CD14-positive monocyte (primary cell): ENCODE measurements at regions not wholly inside any gene's neighbourhood (a gene's known extent, or its start where the extent isn't known, plus 50 kb on each side); places are given as distances from the start of the nearest gene placed in this dataset.

Experiments
- DNase-seq, 3 donors: peaks; one replicate each; pipeline ENCODE4 v3.0.0-alpha.2; 2011 to 2022
- H2AFZ ChIP-seq: 2 replicates; pipeline ENCODE4 v1.6.0; 2012; ENCODE audit warnings: mild to moderate bottlenecking, low read depth, low read length, inconsistent platforms; ENCODE audit not compliant: insufficient read depth, poor library complexity, severe bottlenecking
- H3K27ac ChIP-seq, 2 donors: 1 replicate in 1 of 2; 2 replicates in 1 of 2; pipeline ENCODE4 v1.5.1; 2012 to 2013; ENCODE audit warnings: low read length in 2 of 2, control low read depth in 1 of 2, inconsistent platforms in 1 of 2, low read depth in 1 of 2, mild to moderate bottlenecking in 1 of 2
- H3K27me3 ChIP-seq, 2 donors: one replicate each; pipeline versions ENCODE4 v1.6.0 to v1.6.1; 2011 to 2013; ENCODE audit warnings: low read length in 2 of 2; ENCODE audit not compliant: control insufficient read depth in 2 of 2, insufficient read depth in 2 of 2
- H3K36me3 ChIP-seq, 2 donors: replicated peaks in 1 of 2; 1 replicate in 1 of 2; 2 replicates in 1 of 2; pipeline versions ENCODE4 v1.5.1 to v1.6.1; 2012 to 2013; ENCODE audit warnings: low read length in 2 of 2, control low read depth in 1 of 2, inconsistent platforms in 1 of 2, mild to moderate bottlenecking in 1 of 2; ENCODE audit not compliant: insufficient read depth in 2 of 2, control insufficient read depth in 1 of 2
- H3K4me1 ChIP-seq, 2 donors: 1 replicate in 1 of 2; 2 replicates in 1 of 2; pipeline versions ENCODE4 v1.5.1 to v1.6.1; 2012 to 2013; ENCODE audit warnings: low read length in 2 of 2, control low read depth in 1 of 2, inconsistent platforms in 1 of 2, mild to moderate bottlenecking in 1 of 2, moderate library complexity in 1 of 2; ENCODE audit not compliant: insufficient read depth in 2 of 2, control insufficient read depth in 1 of 2
- H3K4me2 ChIP-seq: replicated peaks from 2 replicates; pipeline ENCODE3; 2012; ENCODE audit warnings: low read length, moderate library complexity, mild to moderate bottlenecking; ENCODE audit not compliant: poor library complexity, severe bottlenecking; ENCODE audit errors: extremely low read depth
- H3K4me3 ChIP-seq, 3 experiments: fragments of 200-600 bp in 1 of 3; sonication (generic) in 1 of 3; replicated peaks in 1 of 3; 1 replicate in 2 of 3; 2 replicates in 1 of 3; pipeline ENCODE4 v1.5.1; 2011 to 2013; ENCODE audit warnings: low read length in 3 of 3, mild to moderate bottlenecking in 3 of 3, control low read depth in 2 of 3, low read depth in 2 of 3, inconsistent platforms in 1 of 3, moderate library complexity in 1 of 3
- H3K79me2 ChIP-seq: 2 replicates; pipeline ENCODE4 v1.6.0; 2012; ENCODE audit warnings: mild to moderate bottlenecking, control low read depth, inconsistent platforms, low read length, moderate library complexity; ENCODE audit not compliant: insufficient read depth
- H3K9ac ChIP-seq: 2 replicates; pipeline ENCODE4 v1.6.0; 2017; ENCODE audit warnings: low read length, mild to moderate bottlenecking; ENCODE audit not compliant: insufficient read depth, poor library complexity, severe bottlenecking
- H3K9me3 ChIP-seq, 2 donors: replicated peaks in 1 of 2; 1 replicate in 1 of 2; 2 replicates in 1 of 2; pipeline versions ENCODE4 v1.5.1 to v1.6.1; 2012 to 2013; ENCODE audit warnings: low read length in 2 of 2, control low read depth in 1 of 2; ENCODE audit not compliant: control insufficient read depth in 1 of 2, insufficient read depth in 1 of 2
- H4K20me1 ChIP-seq: 2 replicates; pipeline ENCODE4 v1.6.0; 2012; ENCODE audit warnings: mild to moderate bottlenecking, low read length, control low read depth, moderate library complexity; ENCODE audit not compliant: insufficient read depth
- H3K27ac Mint-ChIP-seq, 7 donors: one replicate each; pipeline ENCODE4 v1.8.0; 2020; ENCODE audit warnings: mild to moderate bottlenecking in 7 of 7, mixed read lengths in 7 of 7, moderate library complexity in 6 of 7, inconsistent platforms in 2 of 7
- H3K27me3 Mint-ChIP-seq, 3 donors: one replicate each; pipeline ENCODE4 v1.8.0; 2021 to 2022; ENCODE audit warnings: low read depth in 3 of 3, mild to moderate bottlenecking in 3 of 3, mixed read lengths in 3 of 3, moderate library complexity in 3 of 3, inconsistent platforms in 1 of 3
- H3K36me3 Mint-ChIP-seq, 2 donors: one replicate each; pipeline ENCODE4 v1.8.0; 2020; ENCODE audit warnings: mixed read lengths in 2 of 2, inconsistent platforms in 1 of 2, mild to moderate bottlenecking in 1 of 2
- H3K4me1 Mint-ChIP-seq: one replicate; pipeline ENCODE4 v1.8.0; 2020; ENCODE audit warnings: mild to moderate bottlenecking, mixed read lengths
- H3K4me3 Mint-ChIP-seq, 2 donors: one replicate each; pipeline ENCODE4 v1.8.0; 2020; ENCODE audit warnings: mild to moderate bottlenecking in 2 of 2, mixed read lengths in 2 of 2, moderate library complexity in 1 of 2
- H3K9me3 Mint-ChIP-seq, 7 donors: one replicate each; pipeline ENCODE4 v1.8.0; 2020 to 2022; ENCODE audit warnings: mixed read lengths in 7 of 7, mild to moderate bottlenecking in 6 of 7, moderate library complexity in 6 of 7, inconsistent platforms in 2 of 7
- WGBS: methylation state at CpG from one replicate; pipeline ENCODE4 v1.1.5; 2013; ENCODE audit warnings: missing lambda C conversion rate; ENCODE audit not compliant: insufficient coverage; 5-methylcytosine and 5-hydroxymethylcytosine counted together
- intact Hi-C, 2 donors: fragments of 100-400 bp; cut with micrococcal nuclease; formaldehyde crosslinking; loops; one replicate each; pipeline versions ENCODE4 v1.15.0 to v1.15.1; 2023
- TF ChIP-seq, protein P1 (sequence below): fragments of 200-600 bp; IDR thresholded peaks from one replicate; pipeline ENCODE4 v1.8.0; 2022; ENCODE audit warnings: antibody characterized with exemption, mild to moderate bottlenecking

DNA sequence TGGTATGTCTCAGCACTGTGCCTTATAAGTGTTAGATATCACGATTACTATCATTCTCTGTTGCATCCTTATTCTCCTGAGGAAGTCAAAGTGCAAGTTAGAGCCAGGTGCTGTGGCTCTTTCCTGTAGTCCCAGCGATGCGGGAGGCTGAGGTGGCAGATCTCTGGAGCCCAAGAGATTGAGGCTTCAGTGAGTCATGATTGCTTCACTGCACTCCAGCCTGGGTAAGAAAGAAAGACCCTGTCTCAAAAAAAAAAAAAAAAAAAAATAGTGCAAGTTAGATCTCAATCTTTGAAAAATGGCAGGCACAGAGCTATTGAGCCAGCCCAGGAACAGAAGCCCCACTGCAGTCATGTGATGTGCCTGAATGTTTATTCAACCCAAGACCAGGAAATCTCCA, 147.8 kb upstream of the POGK start:
- Mint-ChIP-seq H3K27me3 (no peaks in the 10 kb centered on the region), H3K9me3 (peaks cover 0 to 6% (median 0%) of the 10 kb centered on the region in 7 donors), H3K4me1 (no peaks in the 10 kb centered on the region), H3K27ac (no peak overlapping the region), H3K36me3 (no peaks in the 10 kb centered on the region), H3K4me3 (no peak overlapping the region)
- H4K20me1 ChIP-seq = no peaks in the 10 kb centered on the region
- no peak overlapping the region for H3K4me3 ChIP-seq
- intact Hi-C loops = no loop called here
- no peaks in the 10 kb centered on the region for H3K79me2 ChIP-seq
- no peaks in the 10 kb centered on the region for H3K9me3 ChIP-seq
- H2AFZ ChIP-seq = no peak overlapping the region
- H3K4me1 ChIP-seq = no peaks in the 10 kb centered on the region
- TF ChIP-seq, protein P1, sequence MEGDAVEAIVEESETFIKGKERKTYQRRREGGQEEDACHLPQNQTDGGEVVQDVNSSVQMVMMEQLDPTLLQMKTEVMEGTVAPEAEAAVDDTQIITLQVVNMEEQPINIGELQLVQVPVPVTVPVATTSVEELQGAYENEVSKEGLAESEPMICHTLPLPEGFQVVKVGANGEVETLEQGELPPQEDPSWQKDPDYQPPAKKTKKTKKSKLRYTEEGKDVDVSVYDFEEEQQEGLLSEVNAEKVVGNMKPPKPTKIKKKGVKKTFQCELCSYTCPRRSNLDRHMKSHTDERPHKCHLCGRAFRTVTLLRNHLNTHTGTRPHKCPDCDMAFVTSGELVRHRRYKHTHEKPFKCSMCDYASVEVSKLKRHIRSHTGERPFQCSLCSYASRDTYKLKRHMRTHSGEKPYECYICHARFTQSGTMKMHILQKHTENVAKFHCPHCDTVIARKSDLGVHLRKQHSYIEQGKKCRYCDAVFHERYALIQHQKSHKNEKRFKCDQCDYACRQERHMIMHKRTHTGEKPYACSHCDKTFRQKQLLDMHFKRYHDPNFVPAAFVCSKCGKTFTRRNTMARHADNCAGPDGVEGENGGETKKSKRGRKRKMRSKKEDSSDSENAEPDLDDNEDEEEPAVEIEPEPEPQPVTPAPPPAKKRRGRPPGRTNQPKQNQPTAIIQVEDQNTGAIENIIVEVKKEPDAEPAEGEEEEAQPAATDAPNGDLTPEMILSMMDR = no peak
- no peak for DNase-seq
- H3K9ac ChIP-seq = no peak overlapping the region
- H3K4me2 ChIP-seq = no peak overlapping the region
- no peaks in the 10 kb centered on the region for H3K27me3 ChIP-seq
- no peaks in the 10 kb centered on the region for H3K36me3 ChIP-seq
- WGBS = 100% methylated on average over 3 of the region's 3 CpGs
- no peak overlapping the region for H3K27ac ChIP-seq

DNA sequence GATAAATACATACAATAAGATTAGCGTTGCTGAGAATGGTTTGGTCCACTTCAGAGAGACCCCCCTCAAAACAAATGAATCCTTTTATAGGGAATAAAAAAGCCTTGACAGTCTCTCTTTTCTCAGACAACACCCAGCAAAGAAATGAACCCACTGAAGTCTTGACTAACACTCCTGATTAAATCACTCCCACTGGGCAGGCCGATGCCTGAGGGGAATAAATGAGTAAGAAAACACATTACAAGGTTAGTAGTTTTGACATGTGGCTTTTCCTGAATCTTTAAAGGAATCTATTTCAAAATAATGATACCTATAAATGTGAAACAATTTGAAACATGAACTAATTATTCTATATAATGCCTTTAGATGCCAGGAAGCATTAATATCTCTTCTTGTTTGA, 146.9 kb upstream of the POGK start:
- H3K4me2 ChIP-seq = no peak overlapping the region
- WGBS = no CpG with 5 or more reads among the region's 2 CpGs
- no peaks in the 10 kb centered on the region for H3K27me3 ChIP-seq
- H3K9me3 ChIP-seq = no peaks in the 10 kb centered on the region
- no peak for DNase-seq
- H3K27ac ChIP-seq = no peak overlapping the region
- H3K4me1 ChIP-seq = no peaks in the 10 kb centered on the region
- Mint-ChIP-seq H3K27me3 (no peaks in the 10 kb centered on the region), H3K36me3 (no peaks in the 10 kb centered on the region), H3K9me3 (peaks cover 0 to 6% (median 0%) of the 10 kb centered on the region in 7 donors), H3K4me1 (no peaks in the 10 kb centered on the region), H3K4me3 (no peak overlapping the region), H3K27ac (no peak overlapping the region)
- H3K4me3 ChIP-seq = no peak overlapping the region
- H4K20me1 ChIP-seq = no peaks in the 10 kb centered on the region
- H3K36me3 ChIP-seq = no peaks in the 10 kb centered on the region
- intact Hi-C loops = no loop called here
- H3K9ac ChIP-seq = no peak overlapping the region
- TF ChIP-seq, protein P1 = no peak
- no peak overlapping the region for H2AFZ ChIP-seq
- no peaks in the 10 kb centered on the region for H3K79me2 ChIP-seq
